ENCODE measurements at regions not wholly inside any gene's neighbourhood (a gene's known extent, or its start where the extent isn't known, plus 50 kb on each side); places are given as distances from the start of the nearest gene placed in this dataset.
"Not testable (repeated sequence)": the region's sequence is repeated elsewhere in the genome, so short reads cannot be mapped to it uniquely, and the experiment has no call there.

GRCh38 chr10:63843107-63843506, 321.9 kb downstream of the REEP3 start:
- Mint-ChIP-seq H3K27ac (no peak overlapping the region), H3K4me3 (no peak overlapping the region), H3K36me3 (no peaks in the 10 kb centered on the region), H3K9me3 (peaks cover 0 to 5% of the 10 kb centered on the region in 2 donors), H3K27me3 (ENCODE audit: low read depth in 2 of 2) (peaks cover 5 to 8% of the 10 kb centered on the region in 2 donors), H3K4me1 (no peaks in the 10 kb centered on the region)
- H3K27me3 ChIP-seq (ENCODE audit: control insufficient read depth, insufficient read depth, low read length), result no peaks in the 10 kb centered on the region
- no peaks in the 10 kb centered on the region for H3K4me1 ChIP-seq (ENCODE audit: control insufficient read depth, insufficient read depth, low read length)
- H3K4me3 ChIP-seq (ENCODE audit: low read length), result no peak overlapping the region
- TF ChIP-seq, protein P1, sequence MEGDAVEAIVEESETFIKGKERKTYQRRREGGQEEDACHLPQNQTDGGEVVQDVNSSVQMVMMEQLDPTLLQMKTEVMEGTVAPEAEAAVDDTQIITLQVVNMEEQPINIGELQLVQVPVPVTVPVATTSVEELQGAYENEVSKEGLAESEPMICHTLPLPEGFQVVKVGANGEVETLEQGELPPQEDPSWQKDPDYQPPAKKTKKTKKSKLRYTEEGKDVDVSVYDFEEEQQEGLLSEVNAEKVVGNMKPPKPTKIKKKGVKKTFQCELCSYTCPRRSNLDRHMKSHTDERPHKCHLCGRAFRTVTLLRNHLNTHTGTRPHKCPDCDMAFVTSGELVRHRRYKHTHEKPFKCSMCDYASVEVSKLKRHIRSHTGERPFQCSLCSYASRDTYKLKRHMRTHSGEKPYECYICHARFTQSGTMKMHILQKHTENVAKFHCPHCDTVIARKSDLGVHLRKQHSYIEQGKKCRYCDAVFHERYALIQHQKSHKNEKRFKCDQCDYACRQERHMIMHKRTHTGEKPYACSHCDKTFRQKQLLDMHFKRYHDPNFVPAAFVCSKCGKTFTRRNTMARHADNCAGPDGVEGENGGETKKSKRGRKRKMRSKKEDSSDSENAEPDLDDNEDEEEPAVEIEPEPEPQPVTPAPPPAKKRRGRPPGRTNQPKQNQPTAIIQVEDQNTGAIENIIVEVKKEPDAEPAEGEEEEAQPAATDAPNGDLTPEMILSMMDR (IDR thresholded peaks at IDR 0.05), result no peak
- no peak for DNase-seq
- 89% methylated on average over 2 of the region's 2 CpGs for WGBS (ENCODE audit: insufficient coverage)
- no peak overlapping the region for H3K27ac ChIP-seq (ENCODE audit: low read length)
- no peaks in the 10 kb centered on the region for H3K36me3 ChIP-seq (ENCODE audit: control insufficient read depth, insufficient read depth, low read length)
- no peak for ATAC-seq
- H3K9me3 ChIP-seq (ENCODE audit: control insufficient read depth, insufficient read depth, low read length), result no peaks in the 10 kb centered on the region
- intact Hi-C loops (cut with micrococcal nuclease), result no loop called here

GRCh38 chr10:63848871-63849270, 327.7 kb downstream of the REEP3 start:
- ATAC-seq; DNase-seq; H3K27me3 ChIP-seq (ENCODE audit: control insufficient read depth, insufficient read depth, low read length); H3K27ac Mint-ChIP-seq; H3K4me1 Mint-ChIP-seq; H3K36me3 ChIP-seq (ENCODE audit: control insufficient read depth, insufficient read depth, low read length); H3K36me3 Mint-ChIP-seq; H3K4me3 Mint-ChIP-seq; H3K9me3 ChIP-seq (ENCODE audit: control insufficient read depth, insufficient read depth, low read length); H3K9me3 Mint-ChIP-seq; H3K27ac ChIP-seq (ENCODE audit: low read length); H3K4me1 ChIP-seq (ENCODE audit: control insufficient read depth, insufficient read depth, low read length); H3K27me3 Mint-ChIP-seq (ENCODE audit: low read depth in 2 of 2); intact Hi-C loops (cut with micrococcal nuclease); H3K4me3 ChIP-seq (ENCODE audit: low read length): not testable (repeated sequence)
- 87% methylated on average over 3 of the region's 3 CpGs for WGBS (ENCODE audit: insufficient coverage)

- H3K36me3 Mint-ChIP-seq, result no peaks in the 10 kb centered on the region
- WGBS (ENCODE audit: insufficient coverage), result 89% methylated on average over 1 of the region's 1 CpG
- H3K27me3 ChIP-seq (ENCODE audit: control insufficient read depth, insufficient read depth, low read length), result peaks cover 6% of the 10 kb centered on the region
- no peaks in the 10 kb centered on the region for H3K36me3 ChIP-seq (ENCODE audit: control insufficient read depth, insufficient read depth, low read length)
- no peak for DNase-seq
- no peaks in the 10 kb centered on the region for H3K4me1 ChIP-seq (ENCODE audit: control insufficient read depth, insufficient read depth, low read length)
- H3K9me3 ChIP-seq (ENCODE audit: control insufficient read depth, insufficient read depth, low read length), result no peaks in the 10 kb centered on the region
- H3K27ac Mint-ChIP-seq, result no peak overlapping the region
- no peak overlapping the region for H3K4me3 ChIP-seq (ENCODE audit: low read length)
- intact Hi-C loops (cut with micrococcal nuclease), result no loop called here
- no peaks in the 10 kb centered on the region for H3K9me3 Mint-ChIP-seq
- no peak overlapping the region for H3K4me3 Mint-ChIP-seq
- peaks cover 10 to 12% of the 10 kb centered on the region in 2 donors for H3K4me1 Mint-ChIP-seq
- H3K27me3 Mint-ChIP-seq (ENCODE audit: low read depth in 2 of 2), result peaks cover 9 to 40% of the 10 kb centered on the region in 2 donors
- no peak for ATAC-seq
- no peak overlapping the region for H3K27ac ChIP-seq (ENCODE audit: low read length)
- TF ChIP-seq, protein P1 (IDR thresholded peaks at IDR 0.05), result no peak
These were observed 341.7 kb downstream of the REEP3 start for GRCh38 chr10:63862860-63863259.

- H3K9me3 Mint-ChIP-seq, result no peaks in the 10 kb centered on the region
- Histone ChIP-seq H3K27ac (ENCODE audit: low read length) (no peak overlapping the region), H3K27me3 (ENCODE audit: control insufficient read depth, insufficient read depth, low read length) (peaks cover 6% of the 10 kb centered on the region), H3K9me3 (ENCODE audit: control insufficient read depth, insufficient read depth, low read length) (no peaks in the 10 kb centered on the region), H3K36me3 (ENCODE audit: control insufficient read depth, insufficient read depth, low read length) (no peaks in the 10 kb centered on the region), H3K4me3 (ENCODE audit: low read length) (no peak overlapping the region), H3K4me1 (ENCODE audit: control insufficient read depth, insufficient read depth, low read length) (no peaks in the 10 kb centered on the region)
- DNase-seq, result no peak
- H3K27ac Mint-ChIP-seq, result no peak overlapping the region
- TF ChIP-seq, protein P1 (IDR thresholded peaks at IDR 0.05), result no peak
- intact Hi-C loops (cut with micrococcal nuclease), result no loop called here
- no peaks in the 10 kb centered on the region for H3K36me3 Mint-ChIP-seq
- H3K4me1 Mint-ChIP-seq, result peaks cover 10 to 12% of the 10 kb centered on the region in 2 donors
- ATAC-seq, result no peak
- H3K27me3 Mint-ChIP-seq (ENCODE audit: low read depth in 2 of 2), result peaks cover 9 to 40% of the 10 kb centered on the region in 2 donors
- H3K4me3 Mint-ChIP-seq, result no peak overlapping the region
- WGBS (ENCODE audit: insufficient coverage), result 73% methylated on average over 4 of the region's 4 CpGs
These were observed 344.0 kb downstream of the REEP3 start for GRCh38 chr10:63865210-63865609.

Data from natural killer cell (primary cell).